ENCODE measurements at regions not wholly inside any gene's neighbourhood (a gene's known extent, or its start where the extent isn't known, plus 50 kb on each side); places are given as distances from the start of the nearest gene placed in this dataset.
"Not testable (repeated sequence)": the region's sequence is repeated elsewhere in the genome, so short reads cannot be mapped to it uniquely, and the experiment has no call there.

- no peak for DNase-seq (ENCODE audit: low spot score in 2 of 2)
- Histone ChIP-seq H3K4me3 (no peak overlapping the region), H3K27me3 (no peaks in the 10 kb centered on the region), H3K27ac (no peak overlapping the region), H3K36me3 (no peaks in the 10 kb centered on the region), H3K9me3 (no peaks in the 10 kb centered on the region), H3K4me1 (peaks cover 8% of the 10 kb centered on the region)
- 78% methylated on average over 9 of the region's 9 CpGs for WGBS
- TF ChIP-seq EP300 (IDR thresholded peaks at IDR 0.05): no peak
- no peak for TF ChIP-seq POLR2AphosphoS5 (IDR thresholded peaks at IDR 0.05)
- no peak for TF ChIP-seq POLR2A (IDR thresholded peaks at IDR 0.05)
- TF ChIP-seq CTCF (IDR thresholded peaks at IDR 0.05): no peak
Observed at GRCh38 chr17:68097161-68097805, 61.7 kb downstream of the KPNA2 start.

GRCh38 chr17:68099341-68099753 is 63.8 kb downstream of the KPNA2 start:
- H3K27me3 ChIP-seq; H3K27ac ChIP-seq; H3K9me3 ChIP-seq; H3K4me3 ChIP-seq; H3K36me3 ChIP-seq; DNase-seq (ENCODE audit: low spot score in 2 of 2): not testable (repeated sequence)
- H3K4me1 ChIP-seq: peaks cover 26% of the 10 kb centered on the region
- WGBS: 100% methylated on average over 1 of the region's 29 CpGs

GRCh38 chr17:68100000-68100641 is 64.6 kb downstream of the KPNA2 start:
- H3K4me1 ChIP-seq: peaks cover 26% of the 10 kb centered on the region
- no peaks in the 10 kb centered on the region for H3K36me3 ChIP-seq
- 94% methylated on average over 17 of the region's 17 CpGs for WGBS
- no peak overlapping the region for H3K4me3 ChIP-seq
- no peaks in the 10 kb centered on the region for H3K9me3 ChIP-seq
- no peaks in the 10 kb centered on the region for H3K27me3 ChIP-seq
- DNase-seq (ENCODE audit: low spot score in 2 of 2): no peak
- H3K27ac ChIP-seq: no peak overlapping the region
- no peak for TF ChIP-seq EP300 (IDR thresholded peaks at IDR 0.05)
- no peak for TF ChIP-seq POLR2A (IDR thresholded peaks at IDR 0.05)
- no peak for TF ChIP-seq CTCF (IDR thresholded peaks at IDR 0.05)
- TF ChIP-seq POLR2AphosphoS5 (IDR thresholded peaks at IDR 0.05): no peak

- Histone ChIP-seq H3K27ac (peak overlapping the region; percentile 89), H3K36me3 (no peaks in the 10 kb centered on the region), H3K4me1 (peaks cover 26% of the 10 kb centered on the region), H3K9me3 (no peaks in the 10 kb centered on the region), H3K27me3 (no peaks in the 10 kb centered on the region), H3K4me3 (peak overlapping the region; percentile 88)
- peak; percentile 93 to 96 for DNase-seq (ENCODE audit: low spot score in 2 of 2)
- TF ChIP-seq EP300 (IDR thresholded peaks at IDR 0.05) (no peak), POLR2AphosphoS5 (IDR thresholded peaks at IDR 0.05) (peak in 2 of 3 donors; percentile 73 to 79), POLR2A (IDR thresholded peaks at IDR 0.05) (peak; percentile 23 to 85), CTCF (IDR thresholded peaks at IDR 0.05) (no peak)
- 10% methylated on average over 17 of the region's 88 CpGs for WGBS
Observed at GRCh38 chr17:68101075-68101986, 65.8 kb downstream of the KPNA2 start.

- H3K27me3 ChIP-seq: no peaks in the 10 kb centered on the region
- no peaks in the 10 kb centered on the region for H3K36me3 ChIP-seq
- H3K9me3 ChIP-seq: no peaks in the 10 kb centered on the region
- DNase-seq (ENCODE audit: low spot score in 2 of 2): no peak
- H3K4me3 ChIP-seq: peak overlapping the region; percentile 88
- WGBS: 0% methylated on average over 18 of the region's 20 CpGs
- TF ChIP-seq EP300 (IDR thresholded peaks at IDR 0.05): no peak
- no peak for TF ChIP-seq POLR2AphosphoS5 (IDR thresholded peaks at IDR 0.05)
- TF ChIP-seq POLR2A (IDR thresholded peaks at IDR 0.05): no peak
- no peak for TF ChIP-seq CTCF (IDR thresholded peaks at IDR 0.05)
- peak overlapping the region; percentile 89 for H3K27ac ChIP-seq
- H3K4me1 ChIP-seq: peaks cover 26% of the 10 kb centered on the region
Observed at GRCh38 chr17:68101987-68102314, 66.4 kb downstream of the KPNA2 start.
